ENCODE measurements at regions not wholly inside any gene's neighbourhood (a gene's known extent, or its start where the extent isn't known, plus 50 kb on each side); places are given as distances from the start of the nearest gene placed in this dataset.

DNA sequence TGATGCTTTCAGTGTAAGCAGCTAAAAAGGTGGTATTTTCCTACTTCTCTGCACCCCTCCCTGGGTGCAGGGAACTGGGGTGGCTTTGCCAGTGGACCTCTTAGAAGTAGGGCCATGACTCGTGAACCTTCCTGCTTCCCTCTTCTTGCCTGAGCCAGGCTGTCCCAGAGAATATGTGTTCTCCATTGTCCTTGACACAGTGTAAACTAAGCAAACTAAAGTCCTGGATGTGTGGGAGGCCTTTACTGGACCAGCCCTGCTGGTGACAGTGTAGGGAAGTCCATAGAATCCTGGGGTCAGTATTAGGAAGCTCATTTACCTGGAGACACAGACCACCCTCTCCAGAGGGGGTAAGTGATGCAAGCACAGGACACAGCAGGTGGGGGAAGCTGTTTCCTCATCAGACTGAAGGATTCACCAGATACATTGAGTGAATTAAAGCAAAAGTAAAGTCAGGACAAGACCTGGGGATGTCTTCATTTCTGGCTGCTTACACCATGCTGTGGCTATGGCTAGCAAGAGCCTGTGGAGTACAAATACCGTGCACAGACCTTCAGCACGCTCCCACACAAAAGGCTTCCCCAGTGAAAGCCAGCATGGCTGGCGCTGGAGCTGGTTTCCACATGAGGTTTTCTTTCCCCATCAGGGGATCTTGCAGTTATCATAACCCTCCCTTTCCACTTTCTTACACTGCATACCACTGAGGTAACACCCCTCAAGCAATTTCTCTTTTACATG is 64.8 kb upstream of the LPP start:
- TF ChIP-seq, protein P1, sequence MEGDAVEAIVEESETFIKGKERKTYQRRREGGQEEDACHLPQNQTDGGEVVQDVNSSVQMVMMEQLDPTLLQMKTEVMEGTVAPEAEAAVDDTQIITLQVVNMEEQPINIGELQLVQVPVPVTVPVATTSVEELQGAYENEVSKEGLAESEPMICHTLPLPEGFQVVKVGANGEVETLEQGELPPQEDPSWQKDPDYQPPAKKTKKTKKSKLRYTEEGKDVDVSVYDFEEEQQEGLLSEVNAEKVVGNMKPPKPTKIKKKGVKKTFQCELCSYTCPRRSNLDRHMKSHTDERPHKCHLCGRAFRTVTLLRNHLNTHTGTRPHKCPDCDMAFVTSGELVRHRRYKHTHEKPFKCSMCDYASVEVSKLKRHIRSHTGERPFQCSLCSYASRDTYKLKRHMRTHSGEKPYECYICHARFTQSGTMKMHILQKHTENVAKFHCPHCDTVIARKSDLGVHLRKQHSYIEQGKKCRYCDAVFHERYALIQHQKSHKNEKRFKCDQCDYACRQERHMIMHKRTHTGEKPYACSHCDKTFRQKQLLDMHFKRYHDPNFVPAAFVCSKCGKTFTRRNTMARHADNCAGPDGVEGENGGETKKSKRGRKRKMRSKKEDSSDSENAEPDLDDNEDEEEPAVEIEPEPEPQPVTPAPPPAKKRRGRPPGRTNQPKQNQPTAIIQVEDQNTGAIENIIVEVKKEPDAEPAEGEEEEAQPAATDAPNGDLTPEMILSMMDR (IDR thresholded peaks at IDR 0.05): no peak
- TF ChIP-seq POLR2A (IDR thresholded peaks at IDR 0.05): no peak

All from lower leg skin (tissue), 3 donors.